ENCODE measurements at regions not wholly inside any gene's neighbourhood (a gene's known extent, or its start where the extent isn't known, plus 50 kb on each side); places are given as distances from the start of the nearest gene placed in this dataset.

GRCh38 chr22:33111491-33111890 lies 53.3 kb upstream of the SYN3 start:
- Histone ChIP-seq H3K4me1 (ENCODE audit: control insufficient read depth in 5 of 5, insufficient read depth in 5 of 5, low read length in 5 of 5) (no peaks in the 10 kb centered on the region), H3K36me3 (ENCODE audit: control insufficient read depth in 4 of 4, insufficient read depth in 4 of 4, low read length in 4 of 4) (no peaks in the 10 kb centered on the region), H3K4me3 (no peak overlapping the region), H3K9ac (ENCODE audit: insufficient read depth in 1 of 2, low read length in 2 of 2) (no peak overlapping the region), H3K27ac (ENCODE audit: low read depth in 1 of 2, low read length in 1 of 2) (no peak overlapping the region), H3K27me3 (ENCODE audit: control insufficient read depth in 3 of 3, insufficient read depth in 3 of 3, low read length in 2 of 3) (no peaks in the 10 kb centered on the region), H3K9me3 (ENCODE audit: control insufficient read depth in 4 of 4, insufficient read depth in 3 of 4, low read length in 3 of 4) (no peaks in the 10 kb centered on the region)
- 35 to 51% methylated on average over 4 of the region's 4 CpGs for WGBS, 2 donors
- no peak for DNase-seq
- ATAC-seq (ENCODE audit: insufficient read depth, low FRiP score) = no peak
- TF ChIP-seq, protein P1, sequence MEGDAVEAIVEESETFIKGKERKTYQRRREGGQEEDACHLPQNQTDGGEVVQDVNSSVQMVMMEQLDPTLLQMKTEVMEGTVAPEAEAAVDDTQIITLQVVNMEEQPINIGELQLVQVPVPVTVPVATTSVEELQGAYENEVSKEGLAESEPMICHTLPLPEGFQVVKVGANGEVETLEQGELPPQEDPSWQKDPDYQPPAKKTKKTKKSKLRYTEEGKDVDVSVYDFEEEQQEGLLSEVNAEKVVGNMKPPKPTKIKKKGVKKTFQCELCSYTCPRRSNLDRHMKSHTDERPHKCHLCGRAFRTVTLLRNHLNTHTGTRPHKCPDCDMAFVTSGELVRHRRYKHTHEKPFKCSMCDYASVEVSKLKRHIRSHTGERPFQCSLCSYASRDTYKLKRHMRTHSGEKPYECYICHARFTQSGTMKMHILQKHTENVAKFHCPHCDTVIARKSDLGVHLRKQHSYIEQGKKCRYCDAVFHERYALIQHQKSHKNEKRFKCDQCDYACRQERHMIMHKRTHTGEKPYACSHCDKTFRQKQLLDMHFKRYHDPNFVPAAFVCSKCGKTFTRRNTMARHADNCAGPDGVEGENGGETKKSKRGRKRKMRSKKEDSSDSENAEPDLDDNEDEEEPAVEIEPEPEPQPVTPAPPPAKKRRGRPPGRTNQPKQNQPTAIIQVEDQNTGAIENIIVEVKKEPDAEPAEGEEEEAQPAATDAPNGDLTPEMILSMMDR (IDR thresholded peaks at IDR 0.05; ENCODE audit: control extremely low read depth, extremely low read depth) = no peak

DNA sequence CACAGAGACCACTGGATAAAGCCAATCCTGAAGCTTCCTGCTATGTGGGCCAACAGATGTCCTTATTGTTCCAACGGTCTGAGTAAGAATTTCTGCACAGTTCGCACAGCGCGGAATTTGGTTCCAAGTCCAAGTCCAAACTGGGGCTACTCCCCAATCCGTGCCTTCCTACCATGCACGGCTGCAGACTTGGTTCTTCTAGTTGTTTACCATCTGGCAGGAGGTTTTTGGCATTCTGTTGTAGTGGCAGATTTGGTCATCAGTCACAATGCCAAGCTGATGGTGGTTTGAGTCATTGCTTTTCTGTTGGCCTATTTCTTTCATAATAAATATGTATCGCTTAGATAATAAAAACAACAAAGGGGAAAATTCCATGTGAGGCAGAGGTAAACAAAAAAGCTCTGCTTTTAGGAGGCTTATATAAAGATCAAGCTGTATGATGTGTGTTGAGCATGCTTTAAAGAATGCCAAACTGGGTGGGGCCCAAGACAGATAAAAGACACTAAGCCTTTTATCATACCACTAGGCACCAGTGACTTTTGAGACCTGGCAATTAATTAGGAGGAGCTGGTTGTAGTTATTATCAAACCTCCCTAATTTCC lies 52.5 kb upstream of the SYN3 start:
- TF ChIP-seq, protein P1 (IDR thresholded peaks at IDR 0.05; ENCODE audit: control extremely low read depth, extremely low read depth) = no peak
- no peaks in the 10 kb centered on the region for H3K27me3 ChIP-seq (ENCODE audit: control insufficient read depth in 3 of 3, insufficient read depth in 3 of 3, low read length in 2 of 3)
- H3K9me3 ChIP-seq (ENCODE audit: control insufficient read depth in 4 of 4, insufficient read depth in 3 of 4, low read length in 3 of 4) = no peaks in the 10 kb centered on the region
- no peaks in the 10 kb centered on the region for H3K36me3 ChIP-seq (ENCODE audit: control insufficient read depth in 4 of 4, insufficient read depth in 4 of 4, low read length in 4 of 4)
- H3K27ac ChIP-seq (ENCODE audit: low read depth in 1 of 2, low read length in 1 of 2) = no peak overlapping the region
- ATAC-seq (ENCODE audit: insufficient read depth, low FRiP score) = no peak
- no peak for DNase-seq
- no peaks in the 10 kb centered on the region for H3K4me1 ChIP-seq (ENCODE audit: control insufficient read depth in 5 of 5, insufficient read depth in 5 of 5, low read length in 5 of 5)
- H3K9ac ChIP-seq (ENCODE audit: insufficient read depth in 1 of 2, low read length in 2 of 2) = no peak overlapping the region
- no peak overlapping the region for H3K4me3 ChIP-seq
- 86 to 91% methylated on average over 7 of the region's 7 CpGs for WGBS, 2 donors

GRCh38 chr22:33109514-33110430 lies 51.6 kb upstream of the SYN3 start:
- Histone ChIP-seq H3K4me3 (no peak overlapping the region), H3K27me3 (ENCODE audit: control insufficient read depth in 3 of 3, insufficient read depth in 3 of 3, low read length in 2 of 3) (no peaks in the 10 kb centered on the region), H3K27ac (ENCODE audit: low read depth in 1 of 2, low read length in 1 of 2) (no peak overlapping the region), H3K4me1 (ENCODE audit: control insufficient read depth in 5 of 5, insufficient read depth in 5 of 5, low read length in 5 of 5) (peaks cover 0 to 2% (median 0%) of the 10 kb centered on the region in 5 donors), H3K36me3 (ENCODE audit: control insufficient read depth in 4 of 4, insufficient read depth in 4 of 4, low read length in 4 of 4) (no peaks in the 10 kb centered on the region), H3K9ac (ENCODE audit: insufficient read depth in 1 of 2, low read length in 2 of 2) (no peak overlapping the region), H3K9me3 (ENCODE audit: control insufficient read depth in 4 of 4, insufficient read depth in 3 of 4, low read length in 3 of 4) (no peaks in the 10 kb centered on the region)
- ATAC-seq (ENCODE audit: insufficient read depth, low FRiP score) = no peak
- 77 to 91% methylated on average over 7 of the region's 7 CpGs for WGBS, 2 donors
- TF ChIP-seq, protein P1 (IDR thresholded peaks at IDR 0.05; ENCODE audit: control extremely low read depth, extremely low read depth) = no peak
- no peak for DNase-seq
